ENCODE measurements at regions not wholly inside any gene's neighbourhood (a gene's known extent, or its start where the extent isn't known, plus 50 kb on each side); places are given as distances from the start of the nearest gene placed in this dataset.

- DNase-seq: no peak
Observed at GRCh38 chr12:107415834-107416233, 269.8 kb upstream of the PWP1 start.

DNA sequence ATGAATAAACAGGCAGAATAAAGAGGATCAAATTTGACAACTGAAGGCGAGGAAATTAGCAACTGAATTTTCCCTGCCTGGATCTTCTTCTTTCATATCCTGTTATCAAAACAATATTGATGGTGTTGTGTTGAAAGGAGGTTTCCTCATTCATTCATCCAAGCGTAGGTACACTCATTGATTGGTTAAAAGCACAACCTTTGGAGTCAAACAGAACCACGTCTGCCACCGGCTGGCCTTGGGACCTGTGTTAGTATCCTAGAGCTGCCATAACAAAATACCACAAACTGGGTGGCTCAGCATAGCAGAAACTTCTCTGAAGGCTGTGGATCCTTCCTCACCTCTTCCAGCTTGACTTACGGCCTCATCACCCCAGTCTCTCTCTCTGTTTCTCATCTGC, 268.6 kb upstream of the PWP1 start:
- no peak for DNase-seq

GRCh38 chr12:107418981-107419380, 266.6 kb upstream of the PWP1 start:
- no peak for DNase-seq

- DNase-seq: no peak
Observed at GRCh38 chr12:107423531-107423930, 262.1 kb upstream of the PWP1 start.

DNA sequence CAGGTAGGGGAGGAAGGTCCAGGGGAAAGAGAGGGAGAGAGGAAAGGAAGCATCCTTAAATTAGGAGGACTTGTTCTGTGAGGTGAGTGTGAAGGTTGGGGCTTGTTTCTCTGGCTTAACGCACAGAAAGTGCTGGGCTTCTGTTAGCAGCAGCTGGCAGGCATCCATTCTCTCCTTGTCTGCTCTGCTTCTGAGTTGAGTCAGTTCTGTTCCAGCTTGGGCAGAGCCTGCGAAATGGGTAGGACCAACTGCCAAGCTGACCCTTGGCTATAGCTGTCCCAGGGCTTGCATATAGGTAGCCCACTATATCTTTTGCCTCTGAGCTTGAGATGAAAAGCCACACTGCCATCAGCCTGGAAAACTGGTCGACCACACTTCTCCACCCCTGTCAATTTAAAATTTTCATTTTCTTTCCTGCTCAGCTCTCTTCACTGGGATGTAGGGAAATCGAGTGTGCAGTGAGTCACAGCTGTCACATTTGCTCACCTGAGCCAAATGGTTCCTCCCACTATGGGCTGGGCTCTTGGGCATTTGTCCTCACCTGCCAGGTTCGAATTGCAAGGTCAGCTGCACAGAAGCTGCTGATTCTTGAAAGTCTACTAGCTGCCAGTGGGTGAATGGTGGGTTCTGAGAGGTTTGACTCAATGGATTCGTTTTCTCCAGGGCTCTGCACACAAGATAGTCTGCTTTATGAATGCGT, 256.4 kb upstream of the PWP1 start:
- DNase-seq: no peak

DNA sequence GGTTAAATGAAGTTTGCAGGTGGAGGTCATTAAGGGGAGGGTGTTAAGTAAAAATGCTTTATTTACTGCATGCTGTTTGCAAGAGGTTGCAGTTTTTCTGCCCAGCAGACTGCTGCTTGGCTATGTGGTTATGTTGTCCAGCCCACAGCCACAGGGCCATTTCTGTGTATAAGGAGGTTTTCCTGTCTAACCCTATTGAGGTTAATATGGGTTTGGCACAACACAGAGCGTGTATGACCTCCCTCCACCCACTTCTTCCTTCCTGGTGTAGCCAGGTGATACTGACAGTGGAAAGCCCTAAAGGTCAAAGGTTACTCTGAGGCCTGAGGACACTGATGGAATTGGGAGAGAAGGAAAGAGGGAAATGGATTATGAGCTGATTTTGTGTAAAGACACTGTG, 253.7 kb upstream of the PWP1 start:
- no peak for DNase-seq

DNA sequence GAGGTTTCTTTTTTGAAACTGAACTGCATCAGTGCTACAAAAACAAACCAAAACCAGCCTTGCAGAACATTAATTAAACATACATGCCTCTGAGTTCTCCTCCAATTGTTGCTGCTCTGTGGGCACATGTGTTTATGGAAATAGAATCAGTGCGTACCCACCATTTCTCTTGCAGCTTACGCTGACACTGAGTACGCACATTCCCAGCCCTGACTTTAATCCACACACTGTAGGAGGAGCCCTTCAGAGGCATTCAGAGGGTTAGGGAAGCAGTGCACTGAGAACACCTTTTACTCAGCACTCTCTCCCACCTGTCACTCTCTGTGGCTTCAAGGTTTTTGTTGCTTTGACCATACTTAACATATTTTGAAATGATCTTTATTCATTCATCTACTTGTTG, 250.5 kb upstream of the PWP1 start:
- DNase-seq: no peak

DNA sequence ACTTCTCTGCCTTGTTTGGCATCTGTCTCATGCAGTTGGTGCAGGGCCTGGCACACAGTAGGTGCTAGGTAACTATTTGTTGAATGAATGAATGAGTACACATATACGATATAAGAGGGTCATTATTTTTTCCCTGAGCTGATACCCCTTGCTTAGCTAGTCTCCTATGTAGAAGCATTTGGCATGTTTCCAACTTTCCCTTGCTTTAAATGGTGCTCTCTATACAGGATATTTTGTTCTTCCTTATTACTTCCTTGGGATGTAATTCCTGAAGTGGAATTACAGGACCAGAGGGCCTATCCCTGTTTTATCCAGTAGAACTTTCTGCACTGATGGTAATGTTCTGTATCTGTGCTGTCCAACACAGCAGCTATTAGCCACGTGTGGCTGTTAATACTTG, 250.1 kb upstream of the PWP1 start:
- DNase-seq: no peak

DNA sequence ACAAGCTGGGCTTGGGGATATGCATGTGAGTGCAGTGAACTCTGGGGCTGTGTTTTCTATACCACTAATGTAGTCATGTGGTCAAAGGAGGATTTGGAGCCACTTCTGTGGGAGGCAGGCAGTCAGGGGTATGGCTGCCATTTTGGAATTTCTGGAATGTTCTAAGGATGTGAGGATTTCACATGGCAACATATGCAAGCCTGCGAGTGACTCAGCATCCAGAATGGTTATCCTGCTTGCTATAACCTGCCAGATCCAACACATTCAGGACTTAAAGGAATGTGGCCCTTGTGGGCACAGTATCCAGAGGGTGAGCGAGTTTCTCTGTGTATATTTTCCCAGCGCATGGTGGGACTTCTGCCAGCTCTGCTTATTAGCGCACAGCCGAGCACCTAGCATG, 249.2 kb upstream of the PWP1 start:
- no peak for DNase-seq

- DNase-seq: no peak
Observed at GRCh38 chr12:107436836-107437235, 248.8 kb upstream of the PWP1 start.

GRCh38 chr12:107437954-107438353, 247.6 kb upstream of the PWP1 start:
- no peak for DNase-seq

DNA sequence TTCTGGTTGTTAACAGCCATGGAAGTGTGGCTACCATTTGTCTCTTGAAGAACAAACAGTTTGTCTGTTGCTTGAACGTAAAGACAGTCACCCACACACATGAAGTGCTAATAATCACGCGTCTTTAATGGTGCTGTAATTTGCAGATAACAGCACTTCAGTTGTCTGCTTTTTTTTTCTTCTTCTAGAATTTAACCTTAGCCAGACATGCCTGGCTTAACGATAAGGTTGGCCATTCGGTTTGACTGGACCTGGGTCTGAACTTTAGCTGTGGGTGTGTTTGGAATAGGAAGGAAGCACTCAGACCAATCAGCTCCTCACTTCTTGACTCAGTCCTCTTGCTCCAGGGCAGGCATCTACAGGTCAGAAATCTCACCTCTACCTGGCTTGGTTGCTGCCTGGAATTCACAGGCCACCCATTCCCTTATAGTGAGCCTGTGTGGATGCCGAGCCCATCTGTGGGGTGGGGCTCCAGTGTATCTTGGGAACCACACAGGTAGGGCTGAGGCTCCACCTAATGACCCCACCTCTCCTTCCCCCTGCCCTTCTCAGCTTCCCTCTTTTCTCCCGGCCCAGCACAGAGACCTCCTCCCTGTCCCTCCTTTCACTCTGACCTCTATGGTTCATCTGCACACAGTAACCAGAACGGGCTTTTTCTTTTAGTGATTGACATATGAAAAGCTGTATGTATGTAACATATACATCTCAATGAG, 246.4 kb upstream of the PWP1 start:
- no peak for DNase-seq

GRCh38 chr12:107440606-107441005, 245.0 kb upstream of the PWP1 start:
- DNase-seq: no peak

DNA sequence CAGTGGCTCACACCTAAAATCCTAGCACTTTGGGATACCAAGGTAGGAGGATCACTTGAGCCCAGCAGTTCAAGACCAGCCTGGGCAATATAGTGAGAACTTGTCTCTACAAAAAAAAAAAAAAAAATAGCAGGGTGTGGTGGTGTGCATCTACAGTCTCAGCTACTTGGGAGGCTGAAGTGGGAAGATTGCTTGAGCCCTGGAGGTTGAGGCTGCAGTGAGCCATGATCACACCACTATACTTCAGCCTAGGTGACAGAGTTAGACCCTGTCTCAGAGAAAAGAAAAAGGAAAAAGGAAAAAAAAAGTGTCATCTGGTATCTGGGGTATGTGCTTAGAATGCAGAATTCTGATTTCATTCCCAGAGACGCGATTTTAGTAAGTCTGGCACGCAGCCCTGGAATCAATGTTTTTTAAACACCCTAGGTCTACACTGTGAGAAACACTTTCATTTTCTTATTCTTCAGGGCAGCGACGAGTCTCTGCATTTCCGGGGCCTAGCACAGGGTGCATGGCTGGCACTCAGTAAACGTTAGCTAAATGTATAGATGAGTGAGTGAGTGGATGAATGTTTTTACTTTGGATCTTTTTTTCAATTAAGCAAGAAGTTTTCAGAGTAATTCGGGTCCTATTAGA, 243.8 kb upstream of the PWP1 start:
- no peak for DNase-seq

DNA sequence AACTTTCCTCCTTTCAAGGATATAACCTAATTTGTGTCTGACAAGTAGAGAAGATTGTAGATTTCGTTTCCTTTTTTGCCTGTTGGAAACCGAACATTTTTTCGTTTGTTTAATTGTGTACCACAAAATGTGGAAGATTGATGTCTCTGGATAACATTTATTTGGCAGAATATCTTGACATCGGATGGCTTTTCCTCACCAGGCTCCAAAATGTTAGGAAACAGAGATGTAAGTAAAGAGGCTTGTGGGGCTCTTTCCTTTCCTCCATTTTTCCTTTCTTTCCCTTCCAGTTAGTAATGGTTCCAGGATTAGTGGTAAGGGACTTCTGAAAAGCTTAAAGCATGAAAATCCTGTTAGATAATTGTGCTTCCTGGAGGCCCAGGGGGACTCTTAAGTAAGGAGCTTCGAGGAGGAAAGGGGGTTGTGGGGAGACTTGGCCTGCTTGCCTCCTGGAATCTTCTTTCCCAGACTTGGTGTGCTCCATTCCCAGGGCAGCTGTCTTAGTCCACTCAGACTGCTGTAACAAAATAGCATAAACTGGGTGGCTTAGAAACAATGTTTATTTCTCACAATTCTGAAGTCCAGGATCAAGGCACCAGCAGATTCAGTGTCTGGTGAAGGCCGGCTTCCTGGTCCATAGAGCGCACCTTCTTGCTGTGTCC, 243.1 kb upstream of the PWP1 start:
- DNase-seq: no peak

DNA sequence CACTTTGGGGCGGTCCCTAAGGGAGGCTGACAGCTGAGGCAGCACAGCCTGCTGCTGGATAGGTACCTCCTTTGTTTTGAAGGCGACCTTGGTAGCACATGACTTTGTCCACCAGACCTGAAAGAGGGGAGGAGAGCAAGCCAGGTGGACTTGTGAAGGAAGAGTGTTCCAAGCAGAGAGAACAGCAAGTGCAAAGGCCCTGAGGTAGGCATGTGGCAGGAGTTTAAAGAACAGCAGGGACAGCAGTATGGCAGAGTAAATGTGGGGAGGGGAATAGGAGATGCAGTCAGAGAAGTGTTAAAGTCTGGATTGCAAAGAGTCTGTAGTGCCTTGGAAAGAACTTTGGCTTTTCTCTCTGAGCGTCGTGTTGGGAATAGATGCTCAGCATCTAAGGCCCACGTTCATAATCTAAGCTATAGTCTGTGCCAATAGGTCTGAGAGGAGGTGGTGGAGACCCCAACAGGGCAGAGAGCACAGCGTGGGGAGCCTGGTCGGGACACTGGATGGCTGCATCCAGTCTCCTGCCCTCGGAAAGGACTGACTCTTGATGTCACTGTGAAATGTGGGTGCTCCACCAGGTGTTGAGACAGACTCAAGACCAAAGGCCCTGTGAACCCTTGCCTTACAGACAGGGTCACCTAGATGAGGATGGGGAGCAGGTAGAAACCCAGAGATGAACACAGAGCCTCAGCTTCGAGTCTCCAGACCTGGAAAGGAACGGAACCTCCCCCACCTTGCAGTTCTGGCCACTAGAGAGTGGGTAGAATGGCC, 242.1 kb upstream of the PWP1 start:
- no peak for DNase-seq

GRCh38 chr12:107444771-107445170, 240.8 kb upstream of the PWP1 start:
- no peak for DNase-seq

- DNase-seq: no peak
Observed at GRCh38 chr12:107446476-107446875, 239.1 kb upstream of the PWP1 start.

DNA sequence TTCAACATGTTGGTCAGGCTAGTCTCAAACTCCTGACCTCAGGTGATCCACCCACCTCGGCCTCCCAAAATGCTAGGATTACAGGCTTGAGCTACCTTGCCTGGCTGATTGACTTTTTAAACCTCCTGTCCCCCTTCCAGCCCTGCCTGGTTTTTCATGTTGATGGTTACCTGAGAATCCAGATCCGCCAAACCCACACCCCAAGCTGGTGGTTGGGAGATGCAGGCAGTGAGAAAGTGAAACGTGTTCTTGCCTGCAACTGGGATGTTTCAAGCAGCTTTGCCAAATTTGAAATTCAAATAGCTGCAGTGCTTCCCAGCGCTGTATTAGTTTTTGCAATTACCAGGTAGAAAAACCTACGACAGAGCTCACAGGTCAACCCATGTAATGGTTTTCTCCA, 238.3 kb upstream of the PWP1 start:
- no peak for DNase-seq

DNA sequence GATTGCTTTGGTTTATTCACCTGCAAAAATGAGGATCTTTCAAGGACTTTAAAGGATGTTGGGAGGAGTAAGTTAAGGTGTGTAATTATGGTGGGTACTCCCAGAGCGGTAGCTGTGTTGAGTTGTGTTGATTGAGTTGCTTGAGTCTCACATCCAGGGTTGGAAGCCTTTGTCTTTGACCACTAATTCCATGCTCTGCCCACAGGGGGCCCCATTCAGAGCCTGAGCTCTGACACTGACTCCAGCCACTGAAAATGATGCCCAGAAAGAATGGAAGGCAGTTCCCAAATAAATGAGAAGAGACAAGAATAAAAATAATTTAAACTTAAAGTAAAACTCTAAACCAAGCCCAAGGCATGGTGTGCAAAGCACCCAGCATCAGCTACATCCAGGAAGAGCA, 237.4 kb upstream of the PWP1 start:
- DNase-seq: peak in 1 of 2 experiments; percentile 10

DNA sequence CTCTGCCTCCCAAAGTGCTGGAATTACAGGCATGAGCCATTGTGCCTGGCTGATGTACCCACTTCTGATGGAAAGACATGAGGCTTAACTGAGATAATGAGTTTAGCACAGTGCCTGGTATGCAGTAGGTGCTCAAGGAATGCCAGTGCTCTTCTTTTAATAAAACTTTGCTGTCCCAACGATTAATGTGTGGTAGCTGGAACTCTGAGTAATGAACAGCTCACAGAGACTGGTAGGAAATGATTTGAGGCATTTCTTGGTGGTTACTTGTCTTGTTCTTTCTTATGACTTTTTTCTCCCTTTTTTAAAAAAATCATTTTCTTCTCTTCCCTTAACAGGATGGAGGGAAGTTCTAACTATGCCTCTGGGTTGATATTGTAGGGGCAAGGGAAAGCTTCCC, 235.7 kb upstream of the PWP1 start:
- no peak for DNase-seq

- no peak for DNase-seq
Observed at GRCh38 chr12:107450541-107450940, 235.1 kb upstream of the PWP1 start.

DNA sequence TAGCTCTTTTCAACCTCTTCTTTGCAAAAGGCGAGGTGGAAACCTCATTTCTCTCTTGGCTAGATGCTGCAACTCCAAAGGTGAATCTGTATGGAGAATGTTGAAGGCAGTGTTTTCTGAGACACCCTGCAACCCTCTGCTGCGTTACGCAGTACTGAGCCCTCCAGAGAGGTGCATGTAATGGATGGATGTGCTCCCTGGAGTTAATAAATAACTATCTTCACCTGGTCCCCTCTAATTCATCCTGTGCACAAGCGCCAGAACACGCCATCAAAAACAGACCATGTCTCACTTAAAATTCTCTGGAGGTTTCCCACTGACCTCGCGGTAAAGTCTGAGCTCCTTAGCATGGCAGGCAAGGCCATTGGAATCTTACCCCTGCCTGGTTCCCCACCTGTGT, 234.4 kb upstream of the PWP1 start:
- DNase-seq: no peak
